ENCODE measurements at regions not wholly inside any gene's neighbourhood (a gene's known extent, or its start where the extent isn't known, plus 50 kb on each side); places are given as distances from the start of the nearest gene placed in this dataset.

DNA sequence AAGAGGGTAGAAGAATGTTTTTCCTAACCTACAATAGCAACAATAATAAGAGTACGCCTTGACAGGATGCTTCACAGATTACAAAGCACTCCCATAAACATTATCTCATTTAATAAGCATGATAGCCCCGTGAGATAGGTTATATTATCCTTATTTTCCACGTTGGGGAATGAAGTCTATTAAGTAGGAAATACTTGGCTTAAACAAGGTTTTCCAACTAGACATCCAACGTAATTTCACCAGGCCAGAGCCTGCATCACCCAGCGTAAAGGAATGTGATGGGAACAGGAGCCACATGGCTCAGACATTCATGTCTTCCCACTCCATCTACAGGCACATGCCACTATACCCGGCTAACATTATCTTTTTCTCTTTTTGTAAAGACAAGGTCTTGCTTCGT is 223.4 kb upstream of the AMIGO2 start:
- Mint-ChIP-seq H3K9me3 (no peaks in the 10 kb centered on the region), H3K36me3 (ENCODE audit: low read depth) (peaks cover 10% of the 10 kb centered on the region; the same call in 1 of the 2 replicates), H3K4me1 (ENCODE audit: low read depth) (peaks cover 56% of the 10 kb centered on the region), H3K27ac (peak overlapping the region; percentile 23; the same call in 1 of the 2 replicates), H3K4me3 (no peak overlapping the region), H3K27me3 (ENCODE audit: insufficient read depth) (no peaks in the 10 kb centered on the region)
- TF ChIP-seq, protein P1, sequence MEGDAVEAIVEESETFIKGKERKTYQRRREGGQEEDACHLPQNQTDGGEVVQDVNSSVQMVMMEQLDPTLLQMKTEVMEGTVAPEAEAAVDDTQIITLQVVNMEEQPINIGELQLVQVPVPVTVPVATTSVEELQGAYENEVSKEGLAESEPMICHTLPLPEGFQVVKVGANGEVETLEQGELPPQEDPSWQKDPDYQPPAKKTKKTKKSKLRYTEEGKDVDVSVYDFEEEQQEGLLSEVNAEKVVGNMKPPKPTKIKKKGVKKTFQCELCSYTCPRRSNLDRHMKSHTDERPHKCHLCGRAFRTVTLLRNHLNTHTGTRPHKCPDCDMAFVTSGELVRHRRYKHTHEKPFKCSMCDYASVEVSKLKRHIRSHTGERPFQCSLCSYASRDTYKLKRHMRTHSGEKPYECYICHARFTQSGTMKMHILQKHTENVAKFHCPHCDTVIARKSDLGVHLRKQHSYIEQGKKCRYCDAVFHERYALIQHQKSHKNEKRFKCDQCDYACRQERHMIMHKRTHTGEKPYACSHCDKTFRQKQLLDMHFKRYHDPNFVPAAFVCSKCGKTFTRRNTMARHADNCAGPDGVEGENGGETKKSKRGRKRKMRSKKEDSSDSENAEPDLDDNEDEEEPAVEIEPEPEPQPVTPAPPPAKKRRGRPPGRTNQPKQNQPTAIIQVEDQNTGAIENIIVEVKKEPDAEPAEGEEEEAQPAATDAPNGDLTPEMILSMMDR (IDR thresholded peaks at IDR 0.05): no peak
- DNase-seq: no peak

GRCh38 chr12:47302111-47302671 is 222.4 kb upstream of the AMIGO2 start:
- no peaks in the 10 kb centered on the region for H3K27me3 Mint-ChIP-seq (ENCODE audit: insufficient read depth)
- H3K9me3 Mint-ChIP-seq: peaks cover 7% of the 10 kb centered on the region; the same call in 1 of the 2 replicates
- DNase-seq: no peak
- H3K4me3 Mint-ChIP-seq: no peak overlapping the region
- TF ChIP-seq, protein P1 (IDR thresholded peaks at IDR 0.05): no peak
- H3K4me1 Mint-ChIP-seq (ENCODE audit: low read depth): peaks cover 47% of the 10 kb centered on the region
- H3K27ac Mint-ChIP-seq: no peak overlapping the region
- peaks cover 15% of the 10 kb centered on the region; the same call in 1 of the 2 replicates for H3K36me3 Mint-ChIP-seq (ENCODE audit: low read depth)

GRCh38 chr12:47299586-47299985 is 219.8 kb upstream of the AMIGO2 start:
- H3K9me3 Mint-ChIP-seq: peaks cover 7% of the 10 kb centered on the region; the same call in 1 of the 2 replicates
- H3K27me3 Mint-ChIP-seq (ENCODE audit: insufficient read depth): no peaks in the 10 kb centered on the region
- peaks cover 43% of the 10 kb centered on the region for H3K4me1 Mint-ChIP-seq (ENCODE audit: low read depth)
- H3K27ac Mint-ChIP-seq: no peak overlapping the region
- no peak for DNase-seq
- TF ChIP-seq, protein P1 (IDR thresholded peaks at IDR 0.05): no peak
- peaks cover 15% of the 10 kb centered on the region; the same call in 1 of the 2 replicates for H3K36me3 Mint-ChIP-seq (ENCODE audit: low read depth)
- no peak overlapping the region for H3K4me3 Mint-ChIP-seq

DNA sequence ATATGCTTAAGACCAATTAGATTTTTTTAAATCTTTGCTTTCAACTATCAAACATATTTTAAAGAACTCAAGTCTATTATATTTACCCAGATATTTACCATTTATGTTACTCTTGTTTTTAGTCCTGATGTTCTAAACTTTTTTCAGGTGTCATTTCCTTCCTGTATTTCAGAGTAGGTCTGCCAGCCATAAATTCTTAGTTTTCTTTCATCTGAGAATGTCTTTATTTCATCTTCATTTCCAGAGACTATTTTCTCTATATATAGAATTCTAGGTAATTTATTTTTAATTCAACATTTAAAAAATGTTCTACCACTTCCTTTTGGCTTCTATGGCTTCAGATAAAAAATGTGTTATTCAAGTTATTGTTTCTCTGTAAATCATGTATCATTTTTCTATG is 218.2 kb upstream of the AMIGO2 start:
- H3K9me3 Mint-ChIP-seq: peaks cover 7% of the 10 kb centered on the region; the same call in 1 of the 2 replicates
- H3K4me3 Mint-ChIP-seq: no peak overlapping the region
- TF ChIP-seq, protein P1 (IDR thresholded peaks at IDR 0.05): no peak
- no peaks in the 10 kb centered on the region for H3K27me3 Mint-ChIP-seq (ENCODE audit: insufficient read depth)
- H3K27ac Mint-ChIP-seq: no peak overlapping the region
- peaks cover 32% of the 10 kb centered on the region for H3K4me1 Mint-ChIP-seq (ENCODE audit: low read depth)
- H3K36me3 Mint-ChIP-seq (ENCODE audit: low read depth): peaks cover 15% of the 10 kb centered on the region; the same call in 1 of the 2 replicates
- DNase-seq: no peak

- Mint-ChIP-seq H3K9me3 (peaks cover 7% of the 10 kb centered on the region; the same call in 1 of the 2 replicates), H3K27ac (no peak overlapping the region), H3K27me3 (ENCODE audit: insufficient read depth) (no peaks in the 10 kb centered on the region), H3K4me3 (no peak overlapping the region), H3K4me1 (ENCODE audit: low read depth) (peaks cover 20% of the 10 kb centered on the region), H3K36me3 (ENCODE audit: low read depth) (peaks cover 15% of the 10 kb centered on the region; the same call in 1 of the 2 replicates)
- DNase-seq: no peak
- TF ChIP-seq, protein P1 (IDR thresholded peaks at IDR 0.05): no peak
These were observed 217.1 kb upstream of the AMIGO2 start for GRCh38 chr12:47296828-47297227.
